Fibroblast of lung (primary cell): ENCODE measurements at regions not wholly inside any gene's neighbourhood (a gene's known extent, or its start where the extent isn't known, plus 50 kb on each side); places are given as distances from the start of the nearest gene placed in this dataset.
A peak's percentile ranks its signal among the peaks of the same experiment; 100 is the strongest.
"Not testable (repeated sequence)": the region's sequence is repeated elsewhere in the genome, so short reads cannot be mapped to it uniquely, and the experiment has no call there.

Source experiments
- DNase-seq, 2 donors: peaks; one replicate each; pipeline versions ENCODE4 v3.0.0 to v3.0.0-alpha.2; 2010; ENCODE audit warnings: low read depth in 2 of 2
- H2AFZ ChIP-seq: 2 replicates; pipeline ENCODE4 v1.5.1; 2012; ENCODE audit warnings: low read length, control low read depth, inconsistent platforms
- H3K27ac ChIP-seq: 2 replicates; pipeline ENCODE4 v1.5.1; 2011; ENCODE audit warnings: low read length, control low read depth; ENCODE audit not compliant: insufficient read depth
- H3K27me3 ChIP-seq: 2 replicates; pipeline ENCODE4 v1.5.1; 2011; ENCODE audit warnings: mild to moderate bottlenecking, low read length; ENCODE audit not compliant: control insufficient read depth, insufficient read depth
- H3K36me3 ChIP-seq: 2 replicates; pipeline ENCODE4 v1.5.1; 2011; ENCODE audit warnings: low read length; ENCODE audit not compliant: control insufficient read depth, insufficient read depth
- H3K4me1 ChIP-seq: 2 replicates; pipeline ENCODE4 v1.5.1; 2011; ENCODE audit warnings: low read length; ENCODE audit not compliant: control insufficient read depth, insufficient read depth; ENCODE audit errors: extremely low read depth
- H3K4me2 ChIP-seq: 2 replicates; pipeline ENCODE4 v1.5.1; 2011; ENCODE audit warnings: low read length, control low read depth; ENCODE audit not compliant: insufficient read depth; ENCODE audit errors: extremely low read depth
- H3K4me3 ChIP-seq, 4 experiments: fragments of 200-600 bp in 1 of 4; sonication (generic) in 1 of 4; replicated peaks in 1 of 4; 2 replicates each; pipeline ENCODE4 v1.5.1; 2011 to 2016; ENCODE audit warnings: low read length in 4 of 4, low read depth in 3 of 4, mild to moderate bottlenecking in 3 of 4, control low read depth in 2 of 4, inconsistent platforms in 1 of 4, mixed read lengths in 1 of 4; ENCODE audit not compliant: insufficient read depth in 1 of 4; ENCODE audit errors: control extremely low read depth in 1 of 4
- H3K79me2 ChIP-seq: 2 replicates; pipeline ENCODE4 v1.5.1; 2012; ENCODE audit warnings: mild to moderate bottlenecking, low read length, inconsistent platforms; ENCODE audit not compliant: control insufficient read depth, insufficient read depth
- H3K9ac ChIP-seq: 2 replicates; pipeline ENCODE4 v1.5.1; 2011; ENCODE audit warnings: mild to moderate bottlenecking, low read length, control low read depth; ENCODE audit not compliant: insufficient read depth
- H3K9me3 ChIP-seq: 2 replicates; pipeline ENCODE4 v1.5.1; 2012; ENCODE audit warnings: low read depth, low read length; ENCODE audit not compliant: control insufficient read depth, insufficient read depth
- H4K20me1 ChIP-seq: 2 replicates; pipeline ENCODE4 v1.5.1; 2011; ENCODE audit warnings: low read length; ENCODE audit not compliant: control insufficient read depth, insufficient read depth; ENCODE audit errors: extremely low read depth
- CTCF ChIP-seq, 2 donors: IDR thresholded peaks in 1 of 2; conservative IDR thresholded peaks in 1 of 2; 1 replicate in 1 of 2; 2 replicates in 1 of 2; pipeline ENCODE4 v1.5.1; 2011 to 2012; ENCODE audit warnings: low read length in 2 of 2, control low read depth in 1 of 2, inconsistent platforms in 1 of 2, low read depth in 1 of 2, mild to moderate bottlenecking in 1 of 2
- EZH2 ChIP-seq: IDR thresholded peaks from 2 replicates; pipeline ENCODE4 v1.5.1; 2012; ENCODE audit warnings: low read length, control low read depth, mild to moderate bottlenecking; ENCODE audit errors: missing control alignments

GRCh38 chr12:127150479-127150878 lies 1116.5 kb upstream of the TMEM132C start:
- no peak overlapping the region for H2AFZ ChIP-seq
- no peak overlapping the region for H3K27ac ChIP-seq

GRCh38 chr12:127150956-127151355 lies 1116.0 kb upstream of the TMEM132C start:
- Histone ChIP-seq H3K9ac (no peak overlapping the region), H3K27ac (no peak overlapping the region), H3K4me1 (no peaks in the 10 kb centered on the region), H3K4me3 (no peak overlapping the region), H4K20me1 (no peaks in the 10 kb centered on the region), H3K27me3 (no peaks in the 10 kb centered on the region), H3K36me3 (no peaks in the 10 kb centered on the region), H2AFZ (no peak overlapping the region), H3K79me2 (no peaks in the 10 kb centered on the region), H3K9me3 (no peaks in the 10 kb centered on the region), H3K4me2 (no peak overlapping the region)
- TF ChIP-seq CTCF (conservative IDR thresholded peaks at IDR 0.05 in 1 of 2, IDR thresholded peaks at IDR 0.05 in 1 of 2; ENCODE audit: low read depth in 1 of 2, low read length in 2 of 2), result no peak
- TF ChIP-seq EZH2, result no peak
- DNase-seq, result no peak

More at GRCh38 chr12:127150479-127150878, 1116.5 kb upstream of the TMEM132C start:
- Histone ChIP-seq H4K20me1 (no peaks in the 10 kb centered on the region), H3K9ac (no peak overlapping the region), H3K4me3 (no peak overlapping the region), H3K36me3 (no peaks in the 10 kb centered on the region), H3K4me1 (no peaks in the 10 kb centered on the region), H3K27me3 (no peaks in the 10 kb centered on the region), H3K79me2 (no peaks in the 10 kb centered on the region), H3K9me3 (no peaks in the 10 kb centered on the region), H3K4me2 (no peak overlapping the region)
- no peak for TF ChIP-seq CTCF (conservative IDR thresholded peaks at IDR 0.05 in 1 of 2, IDR thresholded peaks at IDR 0.05 in 1 of 2; ENCODE audit: low read depth in 1 of 2, low read length in 2 of 2)
- TF ChIP-seq EZH2, result no peak
- DNase-seq, result peak in 1 of 2 donors; percentile 27

- Histone ChIP-seq H3K27ac (no peak overlapping the region), H3K27me3 (no peaks in the 10 kb centered on the region), H3K79me2 (no peaks in the 10 kb centered on the region), H3K4me2 (no peak overlapping the region), H3K9me3 (no peaks in the 10 kb centered on the region), H3K36me3 (no peaks in the 10 kb centered on the region), H2AFZ (no peak overlapping the region), H3K9ac (no peak overlapping the region), H4K20me1 (no peaks in the 10 kb centered on the region), H3K4me3 (no peak overlapping the region), H3K4me1 (no peaks in the 10 kb centered on the region)
- DNase-seq, result no peak
- TF ChIP-seq EZH2 (no peak), CTCF (conservative IDR thresholded peaks at IDR 0.05 in 1 of 2, IDR thresholded peaks at IDR 0.05 in 1 of 2; ENCODE audit: low read depth in 1 of 2, low read length in 2 of 2) (no peak)
Observed at GRCh38 chr12:127153996-127154395, 1113.0 kb upstream of the TMEM132C start.

DNA sequence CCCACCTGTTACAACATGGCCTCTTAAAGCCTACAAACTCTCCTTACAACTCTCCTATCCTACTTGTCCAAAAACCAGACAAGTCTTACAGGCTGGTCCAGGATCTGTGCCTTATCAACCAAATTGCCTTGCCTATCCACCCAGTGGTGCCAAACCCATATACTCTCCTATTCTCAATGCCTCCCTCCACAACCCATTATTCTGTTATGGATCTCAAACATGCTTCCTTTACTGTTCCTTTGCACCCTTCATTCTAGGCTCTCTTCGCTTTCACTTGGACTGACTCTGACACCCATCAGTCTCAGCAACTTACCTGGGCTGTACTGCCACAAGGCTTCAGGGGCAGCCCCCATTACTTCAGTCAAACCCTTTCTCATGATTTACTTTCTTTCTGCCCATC lies 1112.1 kb upstream of the TMEM132C start:
- DNase-seq, H3K4me3 ChIP-seq, H2AFZ ChIP-seq, H3K9me3 ChIP-seq, H3K36me3 ChIP-seq, H3K9ac ChIP-seq, H3K27ac ChIP-seq, H4K20me1 ChIP-seq, H3K4me1 ChIP-seq, H3K79me2 ChIP-seq, H3K27me3 ChIP-seq, H3K4me2 ChIP-seq: not testable (repeated sequence)

DNA sequence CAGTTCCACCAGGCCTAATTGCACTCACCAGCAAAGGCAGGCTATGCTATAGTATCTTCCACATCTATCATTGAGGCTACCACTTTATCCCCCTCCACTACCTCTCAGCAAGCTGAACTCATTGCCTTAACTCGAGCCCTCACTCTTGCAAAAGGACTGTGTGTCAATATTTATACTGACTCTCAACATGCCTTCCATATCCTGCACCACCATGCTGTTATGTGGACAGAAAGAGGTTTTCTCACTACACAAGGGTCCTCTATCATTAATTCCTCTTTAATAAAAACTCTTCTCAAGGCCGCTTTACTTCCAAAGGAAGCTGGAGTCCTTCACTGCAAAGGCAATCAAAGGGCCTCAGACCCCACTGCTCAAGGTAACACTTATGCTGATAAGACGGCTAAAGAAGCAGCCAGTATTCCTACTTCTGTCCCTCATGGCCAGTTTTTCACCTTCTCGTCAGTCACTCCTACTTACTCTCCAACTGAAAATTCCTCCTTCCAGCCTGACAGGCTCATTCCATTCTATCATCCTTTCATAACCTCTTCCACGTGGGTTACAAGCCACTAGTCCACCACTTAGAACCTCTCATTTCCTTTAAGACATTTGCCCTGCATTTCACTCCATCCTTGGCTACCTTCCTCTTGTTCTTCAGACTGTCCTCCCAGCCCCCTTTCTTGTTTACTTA lies 1110.9 kb upstream of the TMEM132C start:
- not testable (repeated sequence) for DNase-seq, H3K27me3 ChIP-seq, H3K79me2 ChIP-seq, H3K36me3 ChIP-seq, H2AFZ ChIP-seq, H3K4me2 ChIP-seq, H3K27ac ChIP-seq, H3K4me3 ChIP-seq, H3K9me3 ChIP-seq, H3K4me1 ChIP-seq, H4K20me1 ChIP-seq, H3K9ac ChIP-seq
